WI38 (cell line): ENCODE measurements at regions not wholly inside any gene's neighbourhood (a gene's known extent, or its start where the extent isn't known, plus 50 kb on each side); places are given as distances from the start of the nearest gene placed in this dataset.
"Not testable (repeated sequence)": the region's sequence is repeated elsewhere in the genome, so short reads cannot be mapped to it uniquely, and the experiment has no call there.

Experiments
- H3K4me3 ChIP-seq: 2 replicates; pipeline ENCODE4 v1.5.1; 2011; ENCODE audit warnings: low read depth, mild to moderate bottlenecking, control low read depth, low read length
- TF ChIP-seq, protein P1 (sequence below): IDR thresholded peaks from 2 replicates; pipeline ENCODE4 v1.5.1; 2012; ENCODE audit warnings: low read depth, mild to moderate bottlenecking, control low read depth, low read length

DNA sequence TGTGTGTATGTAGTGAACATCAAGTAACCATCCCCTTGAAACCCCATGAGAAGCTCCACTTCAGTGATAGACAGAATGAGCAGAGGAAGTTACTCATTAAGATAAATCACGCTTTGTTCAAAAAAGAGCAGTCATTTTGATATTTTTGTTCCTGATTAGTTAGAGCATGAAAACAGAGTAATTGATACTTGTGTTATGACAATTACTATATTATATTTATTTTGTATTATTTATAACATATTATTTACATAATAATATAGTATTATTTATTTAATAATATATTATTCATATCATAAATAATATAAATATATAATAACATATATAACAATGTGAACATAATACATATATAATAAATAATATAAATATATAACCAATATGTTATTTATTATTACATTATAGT lies 580.9 kb downstream of the SOX5 start:
- TF ChIP-seq, protein P1, sequence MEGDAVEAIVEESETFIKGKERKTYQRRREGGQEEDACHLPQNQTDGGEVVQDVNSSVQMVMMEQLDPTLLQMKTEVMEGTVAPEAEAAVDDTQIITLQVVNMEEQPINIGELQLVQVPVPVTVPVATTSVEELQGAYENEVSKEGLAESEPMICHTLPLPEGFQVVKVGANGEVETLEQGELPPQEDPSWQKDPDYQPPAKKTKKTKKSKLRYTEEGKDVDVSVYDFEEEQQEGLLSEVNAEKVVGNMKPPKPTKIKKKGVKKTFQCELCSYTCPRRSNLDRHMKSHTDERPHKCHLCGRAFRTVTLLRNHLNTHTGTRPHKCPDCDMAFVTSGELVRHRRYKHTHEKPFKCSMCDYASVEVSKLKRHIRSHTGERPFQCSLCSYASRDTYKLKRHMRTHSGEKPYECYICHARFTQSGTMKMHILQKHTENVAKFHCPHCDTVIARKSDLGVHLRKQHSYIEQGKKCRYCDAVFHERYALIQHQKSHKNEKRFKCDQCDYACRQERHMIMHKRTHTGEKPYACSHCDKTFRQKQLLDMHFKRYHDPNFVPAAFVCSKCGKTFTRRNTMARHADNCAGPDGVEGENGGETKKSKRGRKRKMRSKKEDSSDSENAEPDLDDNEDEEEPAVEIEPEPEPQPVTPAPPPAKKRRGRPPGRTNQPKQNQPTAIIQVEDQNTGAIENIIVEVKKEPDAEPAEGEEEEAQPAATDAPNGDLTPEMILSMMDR, result no peak
- no peak overlapping the region for H3K4me3 ChIP-seq

DNA sequence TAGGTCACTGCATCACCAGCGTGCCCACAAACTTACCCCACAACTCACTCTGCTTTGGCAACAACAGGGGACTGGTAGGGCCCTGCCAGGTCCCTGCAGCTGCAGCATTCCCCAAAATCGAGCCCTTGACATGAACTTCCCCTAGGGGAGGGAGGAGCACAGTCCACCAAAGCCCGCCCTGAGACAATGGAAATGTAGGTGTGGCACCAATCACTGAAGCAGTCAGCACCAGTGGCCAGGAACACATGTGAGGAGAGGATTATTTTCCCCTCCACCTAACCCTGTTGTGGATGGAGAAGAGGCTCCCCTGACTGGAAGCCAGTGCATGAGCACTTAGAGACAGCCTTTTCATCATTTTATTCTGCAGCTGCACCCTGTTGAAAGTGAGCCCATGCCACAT lies 573.8 kb downstream of the SOX5 start:
- H3K4me3 ChIP-seq, result no peak overlapping the region
- TF ChIP-seq, protein P1, result no peak

DNA sequence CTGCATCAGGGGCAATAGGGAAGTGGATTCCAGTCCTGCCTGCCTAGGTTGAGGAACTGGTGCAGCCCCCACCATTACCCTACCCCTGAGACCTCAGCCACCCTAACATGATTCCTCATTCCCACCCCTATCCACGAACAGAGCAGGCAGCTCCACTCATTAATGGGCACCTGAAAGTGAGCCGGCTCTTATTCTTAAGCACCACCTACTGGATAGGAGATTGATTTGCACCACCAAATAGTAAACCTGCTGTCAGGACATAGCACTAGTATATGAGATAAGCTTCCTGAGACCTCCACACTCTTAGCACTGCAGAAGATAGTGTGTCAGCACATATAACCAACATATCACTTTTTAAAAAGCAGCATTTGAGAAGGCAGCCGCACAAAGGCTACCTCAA lies 573.2 kb downstream of the SOX5 start:
- H3K4me3 ChIP-seq, result no peak overlapping the region
- TF ChIP-seq, protein P1, result no peak

DNA sequence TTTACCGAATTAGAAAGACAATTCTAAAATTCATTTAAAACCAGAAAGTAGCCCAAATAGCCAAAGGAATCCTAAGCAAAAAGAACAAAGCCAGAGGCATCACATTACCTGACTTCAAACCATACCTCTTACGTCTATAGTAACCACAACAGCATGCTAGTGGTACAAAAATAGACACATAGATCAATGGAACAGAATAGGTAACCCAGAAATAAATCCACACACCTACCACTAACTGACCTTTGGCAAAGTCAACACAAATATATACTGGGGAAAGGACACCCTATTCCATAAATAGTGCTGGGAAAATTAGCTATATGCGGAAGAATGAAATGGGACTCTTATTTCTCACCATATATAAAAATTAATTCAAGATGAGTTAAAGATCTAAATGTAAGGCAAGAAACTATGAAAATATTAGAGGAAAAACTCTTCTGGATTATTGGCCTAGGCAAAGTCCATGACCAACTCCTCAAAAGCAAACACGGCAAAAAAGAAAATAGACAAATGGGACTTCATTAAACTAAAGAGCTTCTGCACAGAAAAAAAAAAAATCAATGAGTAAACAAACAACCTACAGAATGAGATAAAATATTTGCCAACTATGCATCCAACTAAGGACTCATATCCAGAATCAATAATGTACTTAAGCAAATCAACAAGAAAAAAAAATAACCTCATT lies 568.9 kb downstream of the SOX5 start:
- TF ChIP-seq, protein P1, result no peak
- no peak overlapping the region for H3K4me3 ChIP-seq

DNA sequence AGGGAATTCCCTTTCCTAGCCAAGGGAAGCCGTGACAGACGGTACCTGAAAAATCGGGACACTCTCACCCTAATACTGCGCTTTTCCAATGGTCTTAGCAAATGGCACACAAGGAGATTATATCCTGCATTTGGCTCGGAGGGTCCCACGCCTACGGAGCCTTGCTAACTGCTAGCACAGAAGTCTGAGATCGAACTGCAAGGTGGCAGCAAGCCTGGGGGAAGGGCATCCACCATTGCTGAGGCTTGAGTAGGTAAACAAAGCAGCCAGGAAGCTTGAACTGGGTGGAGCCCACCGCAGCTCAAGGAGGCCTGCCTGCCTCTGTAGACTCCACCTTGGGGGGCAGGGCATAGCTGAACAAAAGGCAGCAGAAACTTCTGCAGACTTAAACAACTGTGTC lies 560.6 kb downstream of the SOX5 start:
- not testable (repeated sequence) for H3K4me3 ChIP-seq

DNA sequence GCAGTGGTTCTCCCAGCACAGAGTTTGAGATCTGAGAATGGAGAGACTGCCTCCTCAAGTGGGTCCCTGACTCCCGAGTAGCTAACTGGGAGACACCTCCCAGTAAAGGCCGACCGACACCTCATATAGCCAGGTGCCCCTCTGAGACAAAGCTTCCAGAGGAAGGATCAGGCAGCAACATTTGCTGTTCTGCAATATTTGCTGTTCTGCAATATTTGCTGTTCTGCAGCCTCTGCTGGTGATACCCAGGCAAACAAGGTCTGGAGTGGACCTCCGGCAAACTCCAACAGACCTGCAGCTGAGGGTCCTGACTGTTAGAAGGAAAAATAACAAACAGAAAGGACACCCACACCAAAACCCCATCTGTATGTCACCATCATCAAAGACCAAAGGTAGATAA lies 560.2 kb downstream of the SOX5 start:
- H3K4me3 ChIP-seq, result not testable (repeated sequence)

DNA sequence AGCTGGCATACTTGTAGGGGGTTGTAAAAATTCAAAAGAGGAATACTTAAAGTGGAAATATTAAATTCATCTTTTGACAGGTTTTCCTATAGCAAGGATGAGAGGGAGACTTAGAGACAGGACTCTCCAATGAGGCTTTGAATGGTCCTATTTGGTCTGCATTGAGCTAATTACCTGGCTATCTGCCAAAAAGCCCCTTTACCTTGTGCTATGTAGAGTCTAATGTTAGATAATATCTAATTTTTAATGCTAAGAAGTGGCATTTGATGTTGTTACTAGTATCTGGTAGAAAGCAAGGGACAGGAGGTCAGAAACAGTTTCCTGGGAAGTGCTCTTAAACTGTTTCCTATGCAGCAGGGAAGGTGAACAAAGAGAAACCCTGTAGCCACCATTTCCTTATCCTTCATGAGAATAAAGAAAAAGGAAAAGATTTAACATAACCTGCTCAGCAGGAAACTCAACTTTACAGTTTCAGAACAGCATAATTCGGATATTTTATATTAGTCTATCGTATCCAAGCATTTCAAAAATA lies 550.0 kb downstream of the SOX5 start:
- TF ChIP-seq, protein P1, result no peak
- no peak overlapping the region for H3K4me3 ChIP-seq

DNA sequence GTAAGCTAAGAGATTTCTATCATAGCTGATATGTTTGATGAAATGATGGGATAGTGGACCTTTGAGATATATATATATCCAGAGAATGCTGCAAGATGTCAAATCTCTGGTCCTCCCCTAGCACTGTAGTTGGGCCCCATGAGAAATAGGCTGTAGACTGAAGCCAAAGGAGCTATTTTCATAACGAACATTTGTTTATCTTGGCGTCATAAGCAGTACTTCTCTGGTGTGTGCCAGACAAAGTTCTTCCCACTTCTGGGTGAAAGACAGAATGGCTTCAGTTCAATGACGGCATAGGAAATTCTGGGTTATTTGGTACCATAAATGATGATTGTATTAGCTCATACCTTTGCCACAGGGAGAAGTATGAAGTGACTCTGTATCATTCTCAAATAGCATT lies 534.3 kb downstream of the SOX5 start:
- TF ChIP-seq, protein P1, result no peak
- no peak overlapping the region for H3K4me3 ChIP-seq
